ENCODE measurements at regions not wholly inside any gene's neighbourhood (a gene's known extent, or its start where the extent isn't known, plus 50 kb on each side); places are given as distances from the start of the nearest gene placed in this dataset.

DNA sequence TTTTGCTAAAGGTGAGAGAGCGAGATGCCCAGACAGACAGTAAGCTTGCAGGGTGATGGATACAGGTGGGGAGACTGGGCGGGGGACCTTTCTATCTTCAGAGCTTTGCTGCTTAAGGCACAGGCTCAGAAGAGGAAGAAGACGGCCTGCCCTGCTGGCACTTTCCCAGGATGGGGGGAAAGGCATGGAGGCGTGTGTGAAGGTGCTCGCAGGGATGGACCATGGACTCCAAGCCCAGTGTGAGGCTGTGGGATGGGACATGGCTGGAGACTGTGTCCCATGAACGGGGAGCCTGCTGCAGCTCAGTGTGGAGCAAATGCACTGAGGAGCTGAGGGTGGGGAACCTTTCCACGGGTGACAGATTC, 243.2 kb upstream of the IRX4 start:
- intact Hi-C loops (cut with micrococcal nuclease): no loop called here
- no peak for ATAC-seq
- DNase-seq: no peak

DNA sequence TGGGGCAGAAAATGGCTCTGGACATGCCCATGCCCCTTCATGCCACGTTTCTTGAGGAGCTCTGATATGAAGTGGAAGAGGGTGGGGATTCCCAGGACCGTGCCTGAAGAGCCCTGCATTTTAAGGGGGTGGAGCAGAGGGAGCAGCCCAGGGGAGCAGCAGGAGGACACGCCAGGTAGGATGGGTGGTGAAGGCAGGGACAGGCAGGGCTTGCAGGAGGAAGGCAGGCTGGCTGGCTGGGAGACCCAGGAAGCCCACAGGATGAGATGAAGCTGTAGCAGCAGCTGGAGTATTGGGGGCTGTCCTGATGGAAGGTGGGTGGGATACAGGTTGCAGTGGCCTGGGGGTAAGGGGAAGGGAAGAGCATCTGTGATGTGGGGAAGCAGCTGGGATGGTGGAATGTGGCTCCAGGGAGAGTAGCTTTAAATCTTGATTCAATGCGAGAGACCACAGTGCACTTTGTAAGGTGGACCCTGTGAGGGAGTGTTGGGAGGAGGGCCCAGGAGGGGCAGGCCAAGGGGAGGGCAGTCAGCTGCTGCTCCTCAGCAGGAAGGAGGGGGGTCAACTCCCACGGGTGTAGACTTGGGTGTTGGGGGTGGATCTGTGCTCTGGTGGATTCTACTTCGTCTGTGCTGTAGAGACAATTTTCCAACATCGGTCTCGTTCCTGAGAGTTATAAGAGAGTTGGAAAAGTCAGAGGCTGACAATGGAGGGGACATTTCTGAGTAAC, 242.6 kb upstream of the IRX4 start:
- ATAC-seq (no peak), DNase-seq (no peak)
- intact Hi-C loops (cut with micrococcal nuclease): no loop called here

DNA sequence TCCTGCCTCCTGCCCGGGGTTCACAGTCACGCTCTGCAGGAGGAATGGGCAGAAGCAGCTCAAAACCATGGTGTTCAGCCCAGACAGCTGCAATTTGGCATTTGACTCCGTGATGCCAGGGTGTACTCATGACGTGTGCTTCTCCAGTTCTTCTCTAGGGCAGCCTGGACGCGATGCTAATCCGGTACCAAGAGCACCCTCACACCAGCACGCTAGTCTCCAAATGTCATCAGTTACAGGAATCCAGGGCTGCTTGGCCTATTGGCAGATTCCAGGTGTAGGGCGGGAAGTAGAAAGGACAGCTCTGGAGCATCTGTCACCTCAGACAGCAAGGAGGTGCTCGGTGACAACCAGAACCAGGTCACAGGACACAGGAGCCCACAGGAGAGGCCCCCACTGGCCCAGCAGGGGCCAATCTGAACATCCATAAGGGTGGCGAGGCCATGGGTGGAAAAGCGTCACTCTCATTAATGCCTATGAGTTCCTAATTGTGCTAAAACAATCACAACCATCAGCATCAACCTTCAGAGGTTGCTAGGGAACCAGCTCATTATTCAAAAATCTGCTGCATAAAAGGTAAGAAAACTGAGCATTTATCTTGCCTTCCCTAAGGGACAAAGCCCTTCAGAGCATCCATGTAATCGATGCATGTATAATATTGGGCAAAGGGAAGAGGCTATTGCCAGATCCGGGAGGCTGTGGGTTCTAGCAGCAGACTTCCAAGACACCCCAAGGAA, 241.9 kb upstream of the IRX4 start:
- DNase-seq (no peak), ATAC-seq (no peak)
- intact Hi-C loops (cut with micrococcal nuclease): no loop called here

DNA sequence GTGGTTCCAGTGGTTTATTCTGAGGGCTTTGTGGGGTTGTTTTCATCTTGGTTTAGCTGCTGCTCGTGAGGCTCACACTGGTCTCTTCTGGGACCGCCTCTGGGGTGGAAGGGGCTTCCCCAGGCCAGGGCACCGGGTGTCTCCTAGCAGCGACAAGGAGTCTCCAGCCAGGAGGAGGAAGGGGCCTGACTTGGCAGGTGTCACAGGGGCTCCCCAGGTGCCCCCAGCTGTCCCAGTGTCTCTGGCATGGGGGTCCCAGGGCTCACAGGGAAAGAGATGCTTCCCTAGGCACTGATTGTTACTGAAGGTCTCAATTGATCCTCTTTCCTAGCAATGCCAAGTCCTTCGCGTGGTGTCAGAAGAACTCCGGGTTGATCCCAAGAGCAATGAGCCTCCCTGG, 241.1 kb upstream of the IRX4 start:
- no peak for DNase-seq
- intact Hi-C loops (cut with micrococcal nuclease): no loop called here
- ATAC-seq: no peak

DNA sequence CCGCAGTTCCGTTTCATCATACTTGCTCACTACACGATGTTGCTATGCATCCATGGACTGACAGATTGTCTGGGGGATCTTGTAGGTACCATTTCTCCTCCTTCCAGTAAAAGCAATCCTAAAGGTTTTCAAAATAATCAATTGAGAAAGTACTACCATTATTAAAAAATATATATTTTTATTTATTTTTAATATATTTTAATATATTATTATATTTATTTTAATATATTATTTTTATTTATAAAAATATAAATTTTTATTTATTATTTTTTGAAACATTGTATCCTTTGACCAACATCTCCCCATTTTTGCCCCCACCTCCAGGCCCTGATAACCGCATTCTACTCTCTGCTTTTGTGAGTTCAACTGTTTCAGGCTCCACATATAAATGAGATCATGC, 237.6 kb upstream of the IRX4 start:
- no peak for ATAC-seq
- intact Hi-C loops (cut with micrococcal nuclease): no loop called here
- no peak for DNase-seq

DNA sequence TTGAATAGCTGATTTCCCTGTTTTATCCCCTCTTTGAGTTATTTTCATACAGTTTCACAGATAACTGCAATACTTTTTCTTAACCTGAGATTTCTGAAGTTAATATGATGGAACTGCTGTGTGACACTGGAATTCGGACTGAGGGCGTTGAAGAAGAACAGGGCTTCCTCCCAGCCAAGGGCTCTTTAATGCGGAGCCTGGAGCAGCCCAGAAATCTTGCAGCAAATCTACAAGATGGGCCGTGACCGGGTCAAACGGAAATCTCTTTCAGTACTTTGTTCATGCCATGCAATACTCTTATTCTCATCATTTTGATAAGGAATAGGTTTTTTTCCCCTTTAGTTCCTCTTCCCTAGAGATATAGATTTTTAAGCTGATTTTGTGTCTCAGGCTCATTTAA, 236.8 kb upstream of the IRX4 start:
- no peak for ATAC-seq
- intact Hi-C loops (cut with micrococcal nuclease): no loop called here
- DNase-seq: no peak

DNA sequence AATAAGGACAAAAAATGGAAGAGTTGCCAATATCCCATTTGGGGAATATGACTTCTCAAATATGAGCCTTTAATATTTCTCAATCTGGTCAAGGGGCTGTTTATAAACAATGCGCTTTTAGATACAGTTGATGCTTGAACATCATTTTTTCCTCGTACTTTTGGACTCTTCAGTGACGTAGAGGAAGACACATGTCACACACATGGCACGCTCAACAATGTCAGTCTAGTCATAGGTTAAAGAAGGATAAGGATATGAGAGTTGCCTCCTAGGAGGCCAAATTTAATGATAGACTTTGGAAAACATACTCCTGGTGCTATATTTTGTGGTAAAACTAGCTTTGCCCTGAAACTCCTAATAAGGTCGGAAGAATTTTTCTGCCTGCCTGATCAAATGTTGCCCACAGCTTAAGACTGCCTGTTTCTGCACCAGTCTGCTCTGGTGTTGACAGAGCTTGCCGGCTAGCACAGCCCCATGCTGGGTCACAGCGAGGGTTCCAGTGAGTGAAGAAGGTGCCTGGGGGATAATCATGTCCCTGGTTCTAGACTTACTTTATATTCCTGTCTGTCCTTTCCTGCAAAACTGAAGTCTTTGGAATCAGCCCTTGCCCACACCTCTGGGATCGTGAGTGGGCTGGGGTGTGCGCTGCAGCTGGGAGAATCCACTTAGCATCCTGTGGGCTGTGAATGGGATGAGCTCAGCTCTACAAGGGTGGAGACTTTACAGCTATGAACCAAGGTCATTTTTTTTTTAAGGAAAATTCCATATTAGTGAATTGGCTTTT, 230.8 kb upstream of the IRX4 start:
- DNase-seq (no peak), ATAC-seq (no peak)
- intact Hi-C loops (cut with micrococcal nuclease): no loop called here

DNA sequence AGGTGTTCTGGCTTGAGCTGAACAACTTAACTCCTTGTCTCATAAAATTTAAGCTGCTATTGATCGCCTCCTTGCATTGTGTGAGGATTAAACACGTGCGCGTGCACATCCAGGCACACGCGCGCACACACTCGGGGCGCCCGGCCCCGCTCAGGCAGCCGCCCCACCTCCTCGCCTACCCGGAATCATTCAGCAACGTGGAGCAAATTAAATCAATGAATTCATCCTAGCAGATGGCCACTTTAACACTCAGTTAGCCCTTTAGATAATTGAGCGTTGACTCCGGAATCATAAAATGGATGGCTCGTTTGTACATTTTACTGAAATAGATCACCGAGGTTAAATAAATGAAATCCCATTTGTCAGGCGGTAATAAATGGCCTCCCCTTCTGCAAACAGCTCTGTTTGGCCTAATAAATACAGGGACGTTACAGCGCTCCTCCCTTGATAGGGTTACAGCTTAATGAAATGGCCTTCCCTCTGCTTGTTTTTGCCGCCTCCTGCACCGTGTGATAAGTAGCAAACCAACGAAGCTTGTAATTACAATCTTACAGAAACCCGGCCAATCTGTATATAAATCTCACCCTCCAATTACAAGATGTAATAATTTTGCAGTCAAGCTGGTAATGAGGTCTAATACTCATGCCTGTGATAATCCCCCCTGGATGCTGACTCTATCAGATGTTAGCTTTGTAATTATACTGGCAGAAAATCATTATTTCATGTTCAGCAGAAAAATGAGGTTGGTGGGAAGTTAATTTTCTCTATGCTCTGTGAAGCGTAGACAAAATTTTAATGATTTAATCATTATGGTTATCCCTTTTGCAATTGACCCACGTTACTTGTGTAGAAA, 229.7 kb upstream of the IRX4 start:
- DNase-seq (no peak), ATAC-seq (no peak)
- intact Hi-C loops (cut with micrococcal nuclease): no loop called here

DNA sequence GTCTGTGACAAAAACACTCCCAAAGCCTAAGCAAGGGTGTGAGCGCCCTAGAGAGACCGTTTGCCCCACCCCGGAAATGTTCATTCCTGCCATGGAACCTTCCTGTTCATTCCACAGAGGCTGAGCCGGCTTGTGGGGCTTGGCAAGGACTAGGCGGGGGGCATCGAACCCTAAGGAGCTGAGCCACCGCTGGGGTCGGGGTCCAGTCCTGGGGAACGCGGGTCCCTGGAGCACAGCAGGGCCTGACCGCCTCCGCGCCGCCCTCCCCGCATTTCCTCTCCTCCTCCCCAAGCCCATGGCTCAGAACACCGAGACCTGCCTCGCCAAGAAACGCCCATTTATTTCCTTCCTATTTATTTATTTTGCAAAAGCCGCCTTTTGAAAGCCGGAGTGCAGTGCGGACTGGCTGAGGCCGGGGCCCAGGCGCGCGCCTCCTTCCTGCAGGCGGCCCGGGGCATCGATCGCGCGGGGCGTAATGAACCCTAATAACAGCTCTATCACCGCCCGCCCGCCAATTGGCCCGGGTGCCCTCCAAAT, 228.9 kb upstream of the IRX4 start:
- DNase-seq: no peak
- intact Hi-C loops (cut with micrococcal nuclease): no loop called here
- no peak for ATAC-seq

DNA sequence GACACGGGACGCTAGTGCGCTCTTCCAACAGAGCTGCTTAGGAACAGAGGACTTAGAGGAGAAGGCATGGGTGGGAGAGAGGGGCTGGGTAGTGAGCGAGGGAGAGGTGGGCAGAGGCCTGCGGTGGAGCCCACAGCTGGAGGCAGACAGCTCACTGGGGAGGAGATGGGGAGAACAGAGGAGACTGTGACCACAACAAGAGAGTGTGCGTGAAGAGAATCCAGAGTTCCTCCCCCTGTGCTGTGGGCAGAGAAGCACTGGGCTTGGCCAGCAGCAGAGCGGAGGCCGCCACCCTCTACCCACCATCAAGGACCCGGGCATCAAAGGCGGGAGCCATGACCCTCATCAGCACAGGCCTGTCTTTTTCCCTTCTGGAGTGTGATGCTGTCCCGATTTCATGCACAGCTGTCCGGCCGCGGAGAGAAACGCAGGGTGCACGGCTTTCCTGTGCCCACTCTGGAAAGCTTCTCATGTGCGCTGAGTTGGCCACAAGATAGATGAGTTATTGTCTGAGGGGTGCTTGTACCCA, 228.3 kb upstream of the IRX4 start:
- ATAC-seq: no peak
- intact Hi-C loops (cut with micrococcal nuclease): no loop called here
- no peak for DNase-seq

DNA sequence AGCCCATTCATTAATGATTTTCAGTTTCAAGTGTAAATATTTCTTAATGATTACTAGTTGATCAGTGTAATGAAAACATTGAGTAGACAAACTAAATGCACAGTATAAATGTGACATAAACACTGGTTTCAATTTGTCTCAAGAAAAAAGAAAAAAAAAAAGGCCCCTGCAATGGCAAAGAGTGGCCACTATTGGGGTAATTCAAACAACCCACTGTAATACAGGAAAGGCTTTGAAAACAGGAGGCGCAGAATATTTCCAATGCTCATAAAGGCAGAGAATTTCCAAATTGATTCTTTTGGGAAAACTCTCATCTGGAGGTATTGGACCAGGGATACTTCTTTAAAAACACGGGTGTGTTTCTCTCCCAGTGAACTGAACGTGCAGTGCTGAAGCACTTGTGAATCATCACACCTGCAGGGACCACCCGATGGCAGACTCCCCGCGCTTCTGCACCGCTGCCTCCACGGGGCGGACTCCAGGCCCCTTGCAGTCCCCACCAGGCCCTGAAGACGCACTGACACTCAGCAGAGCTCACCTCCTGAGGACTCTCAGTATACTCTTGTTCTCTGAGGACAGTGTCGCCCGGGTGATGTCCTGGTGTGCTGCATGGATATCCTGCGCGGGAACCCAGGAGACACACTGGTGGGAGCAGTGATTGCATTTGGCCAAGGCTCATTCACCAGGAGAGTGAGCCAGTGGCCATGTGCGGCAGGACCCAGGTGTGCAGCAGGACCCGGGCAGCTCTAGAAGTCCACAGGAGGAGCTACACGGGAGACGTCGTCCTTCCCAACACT, 227.6 kb upstream of the IRX4 start:
- DNase-seq: no peak
- intact Hi-C loops (cut with micrococcal nuclease): no loop called here
- ATAC-seq: no peak

DNA sequence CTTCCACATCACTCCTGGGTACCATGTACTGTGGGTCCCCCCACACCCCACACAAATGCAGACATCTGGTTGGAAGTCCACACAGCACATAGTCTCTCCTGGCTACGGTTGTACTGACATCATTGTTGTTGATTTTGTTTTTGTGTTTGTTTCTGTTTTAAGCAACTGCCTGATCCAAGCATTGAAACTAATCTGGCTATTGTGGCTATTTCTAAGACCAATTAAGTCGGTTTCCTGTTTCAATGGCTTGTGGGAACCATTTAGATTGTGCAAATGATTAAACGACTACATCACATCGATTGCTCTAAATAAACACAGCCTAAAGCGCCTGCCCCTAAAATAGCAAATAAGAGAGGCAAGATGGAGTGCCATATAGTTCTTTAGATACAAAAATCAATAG, 226.8 kb upstream of the IRX4 start:
- no peak for ATAC-seq
- intact Hi-C loops (cut with micrococcal nuclease): no loop called here
- DNase-seq: no peak

DNA sequence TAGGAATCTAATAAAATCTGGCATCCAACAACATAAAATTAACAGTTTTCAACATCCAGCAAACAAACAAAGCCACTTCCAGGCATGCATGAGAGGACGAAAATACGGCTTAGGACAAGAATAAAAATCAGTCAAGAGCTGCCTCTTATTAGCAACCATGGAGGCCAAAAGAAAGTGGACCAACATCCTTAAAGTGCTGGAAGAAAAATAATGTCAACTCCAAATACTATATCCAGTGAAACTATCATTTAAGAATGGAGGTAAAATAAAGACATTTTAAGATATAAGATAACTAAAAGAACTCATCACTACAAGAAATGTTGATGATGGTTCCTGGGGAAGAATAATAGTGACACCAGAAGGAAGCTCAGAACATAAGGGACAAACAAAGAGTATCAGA, 224.0 kb upstream of the IRX4 start:
- intact Hi-C loops (cut with micrococcal nuclease): no loop called here
- ATAC-seq (no peak), DNase-seq (no peak)

DNA sequence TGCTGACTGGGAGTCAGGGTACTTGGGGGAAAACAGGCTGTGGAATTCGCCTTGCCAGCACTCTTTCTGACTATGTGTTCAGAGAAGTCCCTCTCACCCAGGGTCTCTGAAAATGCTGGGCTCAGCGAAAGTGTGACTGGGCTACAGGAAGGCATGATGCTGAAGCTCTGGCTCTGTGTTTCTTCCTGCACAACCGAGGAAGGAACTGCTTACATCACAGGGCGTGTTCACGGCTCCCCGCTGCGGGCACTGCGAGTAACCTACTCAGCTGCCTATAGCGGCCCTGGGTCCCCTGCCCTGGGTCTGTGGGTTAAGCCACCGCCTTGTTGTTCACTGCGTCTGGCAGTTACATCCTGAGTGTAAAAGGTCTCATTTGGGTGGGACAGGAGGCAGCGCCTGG, 222.4 kb upstream of the IRX4 start:
- ATAC-seq (no peak), DNase-seq (no peak)
- intact Hi-C loops (cut with micrococcal nuclease): no loop called here

DNA sequence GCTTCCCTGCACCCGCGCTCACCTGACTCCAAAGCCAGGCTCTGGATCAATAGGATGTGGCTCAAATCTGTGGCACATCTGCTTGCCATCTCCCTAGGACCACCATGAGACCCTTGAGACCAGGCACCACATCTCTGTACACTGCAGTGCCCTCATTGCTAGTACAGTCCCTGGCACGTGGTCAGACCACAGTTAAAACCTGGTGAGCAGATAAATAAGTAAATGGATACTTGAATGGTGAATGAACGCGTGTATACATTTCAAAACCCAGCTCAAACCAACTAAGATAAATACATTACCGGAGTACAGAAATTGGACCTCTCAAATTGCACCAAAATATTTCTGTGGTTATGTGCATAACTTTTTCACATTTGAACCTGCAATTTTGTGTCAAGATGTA, 221.2 kb upstream of the IRX4 start:
- ATAC-seq (no peak), DNase-seq (no peak)
- intact Hi-C loops (cut with micrococcal nuclease): no loop called here

DNA sequence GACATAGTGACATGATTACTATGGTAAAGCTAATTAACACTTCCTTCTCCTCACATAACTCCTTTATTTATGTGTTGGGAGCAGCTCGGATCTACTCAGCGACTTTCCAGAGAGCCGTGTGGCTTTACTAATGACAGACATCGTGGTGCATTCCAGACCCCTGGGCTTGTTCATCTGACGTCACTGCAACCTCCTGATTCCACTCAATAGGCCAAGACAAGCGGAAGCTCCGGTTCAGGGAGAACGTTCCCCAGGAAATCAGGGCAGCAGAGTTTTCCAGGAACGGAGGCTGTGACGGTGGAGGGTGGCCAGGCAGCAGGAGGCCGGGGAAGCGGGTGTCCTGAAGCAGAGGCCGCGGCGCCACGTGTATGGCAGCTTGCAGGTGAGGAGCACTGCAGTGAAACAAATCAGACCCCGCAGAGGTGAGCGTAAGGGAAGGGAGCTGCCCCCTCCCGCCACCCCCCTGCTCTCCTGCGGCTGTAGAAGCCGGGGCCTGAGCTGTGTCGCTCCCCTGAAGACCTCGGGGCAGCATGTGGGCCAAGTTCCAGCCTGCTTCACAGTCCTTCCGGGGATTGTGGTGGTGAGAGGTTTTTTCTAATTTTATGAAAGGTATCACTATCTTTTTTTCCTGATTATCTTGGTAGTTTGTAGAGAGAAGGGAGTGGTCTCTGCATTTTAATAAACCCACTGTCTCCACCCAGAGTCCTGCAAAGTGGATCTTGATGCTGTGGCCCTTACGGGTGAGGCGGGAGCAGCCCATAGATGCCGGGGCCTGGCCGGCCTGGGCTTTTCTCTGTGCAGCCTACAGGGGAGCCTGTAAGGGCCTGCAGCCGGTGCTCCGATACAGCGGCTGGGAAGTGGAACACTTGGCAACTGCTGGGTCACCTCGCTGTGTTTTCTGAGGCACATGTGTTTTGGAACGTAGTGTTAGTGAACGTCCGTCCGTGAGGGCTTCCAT, 220.4 kb upstream of the IRX4 start:
- intact Hi-C loops (cut with micrococcal nuclease): no loop called here
- DNase-seq (no peak), ATAC-seq (no peak)

DNA sequence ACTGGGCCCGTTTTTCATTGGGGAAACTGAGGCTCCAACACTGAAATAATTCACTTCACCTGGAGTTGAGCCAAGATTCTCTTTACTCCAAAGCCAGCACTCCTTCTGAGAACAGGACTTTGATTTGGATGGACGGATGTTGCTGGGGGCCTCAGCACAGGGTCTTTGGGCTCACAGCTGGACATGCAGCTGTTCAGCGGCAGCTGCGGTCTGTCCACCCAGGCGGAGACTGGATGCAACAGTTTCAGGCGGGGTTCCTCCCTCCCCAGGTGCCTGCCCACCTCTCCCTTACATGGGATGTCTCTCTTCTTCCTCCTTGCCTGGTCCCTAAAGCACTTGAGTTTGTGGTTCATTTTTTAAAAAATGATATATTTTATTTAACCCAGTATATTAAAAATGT, 219.0 kb upstream of the IRX4 start:
- no peak for ATAC-seq
- intact Hi-C loops (cut with micrococcal nuclease): no loop called here
- DNase-seq: no peak
